Thoracic aorta (tissue), 2 donors: ENCODE measurements at regions not wholly inside any gene's neighbourhood (a gene's known extent, or its start where the extent isn't known, plus 50 kb on each side); places are given as distances from the start of the nearest gene placed in this dataset.

Experiments used
- ATAC-seq: fragments of 150-250 bp; one replicate; pipeline ENCODE4 v1.8.0; 2017; ENCODE audit warnings: low read depth; ENCODE audit not compliant: insufficient number of reproducible peaks, low FRiP score
- DNase-seq: peaks from one replicate; pipeline ENCODE4 v3.0.0-alpha.2; 2020; ENCODE audit warnings: low spot score
- H3K27ac ChIP-seq, 2 donors: fragments of 200-600 bp; sonication (generic); 1 replicate in 1 of 2; 2 replicates in 1 of 2; pipeline ENCODE4 v1.5.1; 2016; ENCODE audit warnings: mild to moderate bottlenecking in 2 of 2, moderate library complexity in 2 of 2
- H3K27me3 ChIP-seq: fragments of 200-600 bp; sonication (generic); replicated peaks from 2 replicates; pipeline ENCODE4 v1.6.0; 2016; ENCODE audit warnings: mild to moderate bottlenecking; ENCODE audit not compliant: insufficient read depth
- H3K36me3 ChIP-seq: fragments of 200-600 bp; sonication (generic); one replicate; pipeline ENCODE4 v1.5.1; 2016
- H3K4me1 ChIP-seq, 2 donors: fragments of 200-600 bp; sonication (generic); 1 replicate in 1 of 2; 2 replicates in 1 of 2; pipeline versions ENCODE4 v1.5.1 to v1.6.0; 2016; ENCODE audit warnings: low read depth in 2 of 2, mild to moderate bottlenecking in 1 of 2; ENCODE audit not compliant: control insufficient read depth in 1 of 2
- H3K4me3 ChIP-seq: fragments of 200-600 bp; sonication (generic); 2 replicates; pipeline ENCODE4 v1.5.1; 2016; ENCODE audit warnings: mild to moderate bottlenecking
- H3K9me3 ChIP-seq: fragments of 200-600 bp; sonication (generic); 2 replicates; pipeline ENCODE4 v1.5.1; 2016
- TF ChIP-seq, protein P1 (sequence below): fragments of 200-600 bp; sonication (generic); IDR thresholded peaks from one replicate; pipeline ENCODE4 v1.5.1; 2019; ENCODE audit warnings: antibody characterized with exemption

DNA sequence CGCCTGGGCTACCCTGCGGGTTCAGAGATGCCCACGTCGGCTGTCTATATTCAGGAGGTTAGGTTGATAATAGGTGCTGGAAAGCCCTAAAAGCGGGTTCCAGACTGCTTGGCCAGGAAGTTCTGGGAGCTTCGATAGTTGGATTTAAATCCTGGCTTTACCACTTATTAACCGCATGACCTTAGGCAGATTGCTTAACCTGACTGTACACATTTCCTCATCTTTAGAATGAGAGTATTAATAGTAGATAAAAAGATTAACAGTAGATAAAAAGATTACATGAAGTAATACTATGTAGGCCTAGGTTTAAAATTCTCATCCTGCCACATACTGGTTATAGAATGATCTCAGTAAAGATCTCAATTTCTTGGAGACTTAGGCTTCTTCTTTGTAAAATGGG is 75.0 kb upstream of the ESX1 start:
- TF ChIP-seq, protein P1, sequence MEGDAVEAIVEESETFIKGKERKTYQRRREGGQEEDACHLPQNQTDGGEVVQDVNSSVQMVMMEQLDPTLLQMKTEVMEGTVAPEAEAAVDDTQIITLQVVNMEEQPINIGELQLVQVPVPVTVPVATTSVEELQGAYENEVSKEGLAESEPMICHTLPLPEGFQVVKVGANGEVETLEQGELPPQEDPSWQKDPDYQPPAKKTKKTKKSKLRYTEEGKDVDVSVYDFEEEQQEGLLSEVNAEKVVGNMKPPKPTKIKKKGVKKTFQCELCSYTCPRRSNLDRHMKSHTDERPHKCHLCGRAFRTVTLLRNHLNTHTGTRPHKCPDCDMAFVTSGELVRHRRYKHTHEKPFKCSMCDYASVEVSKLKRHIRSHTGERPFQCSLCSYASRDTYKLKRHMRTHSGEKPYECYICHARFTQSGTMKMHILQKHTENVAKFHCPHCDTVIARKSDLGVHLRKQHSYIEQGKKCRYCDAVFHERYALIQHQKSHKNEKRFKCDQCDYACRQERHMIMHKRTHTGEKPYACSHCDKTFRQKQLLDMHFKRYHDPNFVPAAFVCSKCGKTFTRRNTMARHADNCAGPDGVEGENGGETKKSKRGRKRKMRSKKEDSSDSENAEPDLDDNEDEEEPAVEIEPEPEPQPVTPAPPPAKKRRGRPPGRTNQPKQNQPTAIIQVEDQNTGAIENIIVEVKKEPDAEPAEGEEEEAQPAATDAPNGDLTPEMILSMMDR, result no peak
- Histone ChIP-seq H3K36me3 (no peaks in the 10 kb centered on the region), H3K4me1 (no peaks in the 10 kb centered on the region), H3K9me3 (no peaks in the 10 kb centered on the region), H3K27me3 (no peaks in the 10 kb centered on the region), H3K27ac (no peak overlapping the region), H3K4me3 (no peak overlapping the region)
- DNase-seq (no peak), ATAC-seq (no peak)

DNA sequence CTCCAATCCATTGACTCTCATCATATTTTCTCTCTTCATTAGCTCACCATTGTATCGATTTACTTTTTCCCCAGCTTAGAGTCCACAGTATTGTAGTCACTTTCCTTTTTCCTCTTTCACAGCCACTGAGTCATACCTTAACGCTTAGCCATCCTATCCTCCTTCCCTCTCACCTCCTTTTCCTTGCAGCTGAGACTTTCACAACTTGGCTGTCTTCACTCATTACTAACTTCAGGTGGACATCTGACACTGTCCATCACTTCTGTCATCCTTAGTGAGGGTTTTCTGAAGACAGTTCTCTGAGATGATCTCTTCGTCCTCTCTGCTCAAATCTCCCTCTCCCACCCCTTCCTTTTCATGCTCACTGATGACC is 70.5 kb upstream of the ESX1 start:
- H3K27me3 ChIP-seq, result no peaks in the 10 kb centered on the region
- TF ChIP-seq, protein P1, result no peak
- no peak overlapping the region for H3K27ac ChIP-seq
- ATAC-seq (no peak), DNase-seq (no peak)
- H3K9me3 ChIP-seq, result no peaks in the 10 kb centered on the region
- H3K4me1 ChIP-seq, result no peaks in the 10 kb centered on the region
- no peaks in the 10 kb centered on the region for H3K36me3 ChIP-seq
- no peak overlapping the region for H3K4me3 ChIP-seq

GRCh38 chrX:104324461-104325212 is 69.9 kb upstream of the ESX1 start:
- DNase-seq (no peak), ATAC-seq (no peak)
- Histone ChIP-seq H3K27me3 (no peaks in the 10 kb centered on the region), H3K36me3 (no peaks in the 10 kb centered on the region), H3K4me1 (no peaks in the 10 kb centered on the region), H3K9me3 (no peaks in the 10 kb centered on the region), H3K4me3 (no peak overlapping the region), H3K27ac (no peak overlapping the region)
- TF ChIP-seq, protein P1, result no peak

DNA sequence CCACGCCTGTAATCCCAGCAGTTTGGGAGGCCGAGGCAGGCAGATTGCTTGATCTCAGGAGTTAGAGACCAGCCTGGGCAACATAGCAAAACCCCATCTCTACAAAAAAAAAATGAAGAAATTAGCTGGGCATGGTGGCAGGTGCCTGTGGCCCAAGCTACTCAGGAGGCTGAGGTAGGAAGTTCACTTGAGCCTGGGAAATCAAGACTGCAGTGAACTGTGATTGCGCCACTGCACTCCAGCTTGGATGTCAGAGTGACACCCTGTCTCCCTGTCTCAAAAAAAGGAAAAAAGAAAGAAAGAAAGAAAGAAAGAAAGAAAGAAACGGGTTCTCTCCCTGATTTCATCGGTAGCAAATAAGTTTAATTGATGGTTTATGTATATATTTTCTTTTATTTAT is 64.6 kb upstream of the ESX1 start:
- no peak for DNase-seq
- Histone ChIP-seq H3K27ac (no peak overlapping the region), H3K36me3 (no peaks in the 10 kb centered on the region), H3K4me3 (no peak overlapping the region), H3K27me3 (no peaks in the 10 kb centered on the region), H3K9me3 (no peaks in the 10 kb centered on the region), H3K4me1 (no peaks in the 10 kb centered on the region)
- TF ChIP-seq, protein P1, result no peak
- ATAC-seq, result no peak

DNA sequence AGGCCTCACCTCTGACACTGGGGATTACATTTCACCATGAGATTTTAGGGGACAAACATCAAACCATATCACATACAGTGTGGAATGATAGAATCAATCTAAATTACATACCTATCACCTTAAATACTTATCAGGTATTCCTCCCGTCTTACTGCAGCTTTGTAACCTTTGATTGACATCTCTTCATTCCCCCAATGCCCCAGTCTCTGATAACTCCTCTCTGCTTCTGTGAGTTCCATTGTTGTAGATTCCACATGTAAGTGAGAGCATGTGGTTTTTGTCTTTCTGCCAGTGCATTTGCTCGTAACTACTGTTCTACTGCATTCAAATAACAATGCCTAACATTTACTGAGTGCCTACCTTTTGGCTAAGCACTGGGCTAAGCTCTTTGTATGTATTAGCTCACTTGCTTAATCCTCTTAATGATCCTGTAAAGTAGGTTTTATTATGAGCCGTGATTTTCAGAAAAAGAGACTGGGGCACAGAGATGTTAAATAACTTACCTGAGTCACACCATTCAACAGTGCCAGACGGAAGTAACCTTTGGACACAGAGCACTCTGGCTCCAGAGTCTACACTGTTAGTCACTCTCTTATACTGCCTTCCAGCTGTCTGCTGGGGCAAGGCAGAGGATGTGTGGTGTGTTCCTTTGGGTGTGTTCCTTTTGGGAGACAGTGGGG is 63.7 kb upstream of the ESX1 start:
- Histone ChIP-seq H3K36me3 (no peaks in the 10 kb centered on the region), H3K4me1 (no peaks in the 10 kb centered on the region), H3K9me3 (no peaks in the 10 kb centered on the region), H3K27ac (no peak overlapping the region), H3K27me3 (no peaks in the 10 kb centered on the region), H3K4me3 (no peak overlapping the region)
- DNase-seq (no peak), ATAC-seq (no peak)
- TF ChIP-seq, protein P1, result no peak
